ELR (cell line): ENCODE measurements at regions not wholly inside any gene's neighbourhood (a gene's known extent, or its start where the extent isn't known, plus 50 kb on each side); places are given as distances from the start of the nearest gene placed in this dataset.

ENCODE experiments used
- DNase-seq: peaks from one replicate; pipeline ENCODE4 v3.0.0-alpha.2; 2015; ENCODE audit warnings: low read depth

DNA sequence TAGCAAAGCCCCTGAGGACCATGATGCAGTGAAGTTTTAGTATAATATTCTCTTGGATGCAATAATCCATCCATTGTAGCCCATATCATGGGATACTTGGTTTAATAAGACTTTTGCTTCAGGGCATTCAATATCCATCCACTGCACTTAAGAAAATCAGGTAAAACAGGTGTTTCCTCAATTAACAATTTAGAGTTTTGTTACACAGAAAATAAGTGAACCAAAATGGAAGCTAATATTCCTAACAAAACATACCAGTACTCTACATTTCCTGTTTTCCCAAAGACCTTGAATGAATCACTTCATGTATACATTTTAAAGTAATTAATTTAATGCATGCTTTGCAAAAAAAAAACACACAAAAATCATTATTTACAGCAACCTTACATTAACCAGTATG, 305.6 kb downstream of the NR2F1-AS1 start:
- no peak for DNase-seq

DNA sequence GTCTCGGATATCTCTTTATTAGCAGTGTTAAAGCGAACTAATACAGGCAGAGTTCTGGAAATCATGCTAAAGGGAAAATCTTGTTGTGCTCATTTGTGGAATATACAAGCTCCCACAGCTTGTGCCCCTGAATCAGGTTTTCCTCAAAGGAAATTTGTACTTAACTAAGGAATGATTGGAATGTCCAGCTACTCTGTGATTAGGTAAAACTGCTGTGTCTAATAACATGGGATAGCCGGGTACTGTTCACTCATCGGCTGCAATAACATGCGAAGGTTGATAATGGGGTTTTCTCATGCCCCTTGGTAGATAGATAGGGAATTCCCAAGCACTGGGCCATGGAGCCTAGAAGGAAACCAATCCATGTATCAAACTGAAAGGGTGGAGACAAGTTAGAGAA, 306.7 kb downstream of the NR2F1-AS1 start:
- DNase-seq: peak; percentile 89

DNA sequence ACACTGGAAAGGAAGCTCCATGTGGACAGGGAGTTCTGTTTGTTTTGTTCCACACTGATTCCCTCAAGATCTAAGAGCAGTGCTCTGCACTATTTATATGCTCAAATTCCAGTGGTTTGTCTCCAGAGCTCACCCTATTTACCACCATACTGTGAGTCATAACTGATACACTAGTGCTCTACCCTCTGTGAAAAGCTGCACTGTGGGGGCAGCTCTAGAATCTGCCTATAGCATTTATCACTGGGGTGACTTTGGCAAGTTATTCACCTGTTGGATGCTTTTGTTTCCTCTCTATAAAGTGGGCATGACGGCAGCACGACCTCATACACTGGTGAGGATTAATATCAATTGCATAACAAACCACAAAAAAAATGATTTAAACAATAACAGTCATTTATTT, 307.8 kb downstream of the NR2F1-AS1 start:
- DNase-seq: peak; percentile 92

DNA sequence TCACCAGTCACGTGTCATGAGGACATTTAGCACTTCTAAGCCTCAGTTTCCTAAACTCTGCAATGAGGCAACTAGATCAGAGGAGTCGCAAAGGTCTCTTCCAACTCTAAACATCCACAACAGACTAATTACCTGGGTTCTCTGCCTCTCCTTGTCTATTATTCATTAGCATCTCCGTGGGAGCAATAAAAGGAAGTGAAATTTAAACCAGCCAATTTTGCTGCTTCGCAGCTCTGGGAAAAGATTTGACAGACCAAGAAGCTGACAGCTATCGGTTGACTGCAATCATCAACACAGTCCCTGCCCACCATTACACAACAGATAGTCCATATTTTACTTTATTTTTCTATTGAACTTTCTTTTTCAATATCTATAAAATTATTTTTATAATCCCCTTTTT, 308.9 kb downstream of the NR2F1-AS1 start:
- DNase-seq: no peak

DNA sequence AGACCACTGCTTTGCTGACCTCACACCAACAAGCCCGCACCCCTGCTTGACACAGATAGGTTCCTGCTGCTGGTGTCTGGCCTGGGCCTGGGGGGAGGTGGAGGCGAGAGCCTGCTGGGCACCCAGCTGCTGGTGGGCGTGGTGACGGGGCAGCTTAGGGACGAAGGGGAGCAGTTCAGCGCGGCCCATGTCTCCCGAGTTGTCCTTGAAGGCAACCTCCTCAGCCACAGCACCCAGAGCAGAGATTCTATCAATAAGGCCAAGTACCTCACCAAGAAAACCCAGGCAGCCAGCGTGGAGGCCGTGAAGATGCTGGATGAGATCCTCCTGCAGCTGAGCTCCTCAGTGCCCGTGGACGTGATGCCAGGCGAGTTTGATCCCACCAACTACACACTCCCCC, 313.3 kb downstream of the NR2F1-AS1 start:
- DNase-seq: no peak

DNA sequence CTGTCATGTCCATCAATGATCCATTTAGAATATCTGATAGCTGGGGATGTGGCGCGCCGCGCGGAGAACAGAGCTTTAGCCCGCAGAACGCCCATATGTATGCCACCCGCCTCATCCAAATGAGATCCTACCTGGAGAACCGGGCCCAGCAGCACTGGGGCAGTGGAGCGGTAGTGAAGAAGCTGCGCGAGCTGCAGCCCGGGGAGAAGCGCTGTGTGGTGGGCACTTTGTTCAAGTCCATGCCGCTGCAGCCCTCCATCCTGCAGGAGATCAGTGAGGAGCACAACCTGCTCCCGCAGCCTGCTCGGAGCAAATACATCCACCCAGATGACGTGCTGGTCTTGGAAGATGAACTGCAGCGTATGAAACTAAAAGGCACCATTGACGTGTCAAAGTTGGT, 313.7 kb downstream of the NR2F1-AS1 start:
- no peak for DNase-seq

DNA sequence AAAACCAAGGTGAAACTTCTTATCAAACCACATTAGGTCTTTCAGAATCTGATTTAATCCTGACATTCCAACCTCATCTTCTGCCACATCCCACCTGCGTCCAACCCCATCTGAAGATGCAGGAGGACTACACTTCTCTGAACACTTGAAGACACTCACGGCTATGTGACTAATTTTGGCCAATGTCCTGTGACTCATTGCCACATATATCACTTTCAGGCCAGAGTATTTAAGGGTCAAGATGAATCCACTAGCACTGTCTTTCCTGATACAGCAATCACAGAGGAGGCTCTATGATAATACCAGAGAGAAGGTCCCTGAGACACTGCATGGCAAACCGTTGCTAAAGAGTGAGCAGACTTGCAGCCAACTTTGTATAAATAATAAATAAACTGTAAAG, 323.4 kb downstream of the NR2F1-AS1 start:
- DNase-seq: peak; percentile 78

DNA sequence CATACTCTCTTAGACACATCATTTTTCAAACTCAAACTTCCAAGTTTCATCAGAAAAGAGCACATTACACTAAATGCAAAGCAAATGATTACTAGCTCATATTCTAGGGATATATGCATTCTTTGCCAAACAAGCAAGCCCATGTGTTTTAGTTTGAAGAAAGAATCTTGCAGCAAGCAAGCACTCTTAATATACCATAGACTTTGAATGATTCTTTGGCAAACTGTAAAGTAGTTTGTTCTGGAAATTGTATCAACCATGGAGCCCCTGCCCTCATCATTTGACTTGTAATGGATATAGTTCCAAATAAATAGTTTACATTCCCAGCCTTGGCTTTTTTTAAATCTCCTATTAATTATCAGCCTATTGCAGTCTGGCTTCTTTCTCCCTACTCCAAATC, 325.2 kb downstream of the NR2F1-AS1 start:
- DNase-seq: no peak

DNA sequence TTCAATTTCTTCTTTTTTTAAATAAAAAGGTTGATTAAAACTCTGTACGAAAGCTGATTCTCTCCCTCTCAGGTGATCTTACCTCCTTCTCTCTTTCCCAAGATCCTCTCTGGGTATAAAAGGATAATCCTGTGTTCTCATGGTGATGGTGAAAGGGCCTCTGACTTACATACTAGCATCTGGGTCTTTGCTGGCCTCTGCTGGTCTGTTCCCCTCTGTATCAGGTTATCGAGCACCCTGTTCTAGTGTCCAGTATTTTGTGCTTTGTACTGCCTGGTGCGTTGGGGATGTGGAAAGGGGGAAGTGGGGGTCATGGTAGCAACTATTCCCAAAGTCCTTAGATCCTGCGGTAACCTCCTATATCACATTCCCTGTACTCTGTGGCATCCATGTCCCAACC, 328.9 kb downstream of the NR2F1-AS1 start:
- no peak for DNase-seq

DNA sequence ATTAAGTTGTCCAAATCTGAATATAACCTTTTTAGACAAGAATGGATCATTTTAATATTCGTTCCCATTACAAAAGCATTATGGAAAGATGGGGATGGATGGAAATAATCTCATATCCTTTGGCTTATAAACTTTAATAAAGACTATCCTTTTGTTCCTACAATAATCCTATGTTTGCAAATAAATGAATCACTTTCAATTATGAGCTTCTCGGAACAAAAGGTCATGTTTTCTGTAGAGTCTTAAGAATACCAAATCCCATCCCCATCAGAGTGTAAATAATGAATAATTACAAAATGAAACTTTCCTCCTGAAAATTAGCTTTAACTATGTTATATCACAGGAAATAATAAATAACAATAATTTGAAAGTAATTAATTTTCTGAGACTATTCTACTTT, 329.7 kb downstream of the NR2F1-AS1 start:
- no peak for DNase-seq

DNA sequence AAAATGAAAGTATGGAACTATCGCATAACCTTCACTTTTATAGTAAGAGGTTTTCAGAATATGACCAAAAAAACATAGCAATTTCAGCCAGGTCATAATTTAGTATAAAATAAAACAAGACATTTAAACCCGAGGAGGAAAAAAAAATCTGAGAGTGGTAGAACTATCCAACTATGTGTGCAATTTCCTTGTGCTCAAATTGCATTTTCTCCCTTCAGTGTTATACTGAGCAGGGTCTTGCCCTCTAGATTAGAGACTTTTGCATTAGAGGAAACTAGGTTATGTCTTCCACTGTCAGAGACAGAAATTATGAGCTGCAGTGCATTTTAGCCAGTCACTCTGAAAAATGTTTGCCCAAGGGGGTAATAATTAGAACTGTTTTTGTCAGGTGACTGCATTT, 330.6 kb downstream of the NR2F1-AS1 start:
- DNase-seq: no peak

DNA sequence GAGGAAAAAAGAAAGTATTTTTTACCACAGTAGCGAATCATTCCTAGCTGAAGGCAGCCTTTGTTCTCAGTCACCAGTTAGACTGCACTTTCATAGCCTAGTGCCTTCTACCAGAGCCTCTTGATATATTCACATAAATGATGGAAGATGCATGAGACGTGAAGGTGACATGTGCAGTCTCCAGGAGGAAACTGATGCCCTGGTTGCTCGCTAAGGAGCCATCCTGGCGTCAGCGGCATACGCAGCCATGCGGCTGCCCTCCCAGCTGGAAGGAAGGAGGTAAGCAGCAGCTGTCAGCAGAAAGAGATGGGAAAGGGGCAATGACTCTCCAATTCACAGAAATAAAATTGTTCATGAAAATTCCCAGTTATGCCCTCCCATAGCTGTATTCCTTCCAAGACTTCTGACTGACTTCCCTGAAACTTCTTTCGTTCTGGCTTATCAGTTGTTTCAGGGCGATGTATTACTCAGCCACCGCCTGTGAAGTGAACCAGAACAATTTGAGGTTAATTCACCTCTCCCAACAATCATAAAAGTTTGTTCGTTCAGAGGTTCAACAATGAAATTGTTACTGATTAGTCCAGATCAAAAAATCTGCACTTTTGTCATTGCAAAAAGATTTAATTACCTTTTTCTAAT, 331.2 kb downstream of the NR2F1-AS1 start:
- peak; percentile 36 for DNase-seq

DNA sequence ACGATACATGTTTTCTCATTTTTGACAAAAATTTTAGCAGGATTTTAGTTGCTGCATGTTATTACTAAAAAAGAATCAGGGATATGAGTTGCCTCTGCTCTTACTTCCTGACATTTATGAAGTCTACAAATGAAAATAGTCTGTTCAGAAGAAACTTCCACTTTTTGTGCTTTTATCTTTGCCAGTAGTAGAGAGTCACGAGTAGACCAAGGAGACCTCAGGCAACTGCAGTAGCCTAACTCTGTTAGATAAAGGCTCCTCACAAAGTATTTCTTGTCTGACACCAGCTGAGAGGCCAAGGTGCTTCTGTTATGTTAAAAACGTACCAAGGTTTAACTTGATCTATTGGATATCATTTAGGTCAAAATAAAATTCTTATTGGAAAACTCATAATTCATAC, 333.9 kb downstream of the NR2F1-AS1 start:
- DNase-seq: no peak

DNA sequence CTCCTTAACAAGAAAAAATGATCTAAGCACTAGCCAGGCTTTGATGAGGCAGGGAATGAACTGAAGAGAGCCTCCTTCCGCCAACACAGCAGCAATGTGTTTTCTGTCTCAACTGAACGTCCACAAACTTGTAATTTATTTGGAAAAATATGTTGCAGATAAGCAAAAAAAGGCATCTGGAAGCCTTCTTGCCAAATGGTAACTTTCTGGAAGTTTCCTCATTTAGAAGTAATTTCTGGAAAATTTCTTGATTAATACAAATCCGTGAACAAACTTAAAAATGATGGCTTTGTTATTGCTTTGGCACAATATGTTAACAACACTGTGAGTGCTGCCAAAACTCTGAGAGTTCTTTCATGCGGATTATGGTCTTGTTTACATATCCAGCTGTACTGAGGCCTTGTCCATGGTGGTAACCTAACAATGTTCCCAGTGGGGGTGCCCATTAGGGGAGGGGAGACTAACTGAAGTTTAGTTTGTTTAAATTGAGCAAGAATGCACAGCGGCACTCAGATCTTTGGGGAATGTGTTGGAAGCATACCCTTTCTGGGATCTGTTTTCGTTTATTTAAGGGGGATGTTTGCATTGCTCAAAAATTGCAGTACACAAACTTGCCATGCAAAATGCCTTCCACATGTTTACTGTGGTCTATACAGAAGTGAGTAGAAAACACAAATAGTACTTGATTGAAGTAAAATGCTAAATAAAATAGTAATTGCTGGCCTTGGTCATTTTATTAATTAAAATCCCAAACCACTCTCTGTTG, 334.7 kb downstream of the NR2F1-AS1 start:
- DNase-seq: no peak

DNA sequence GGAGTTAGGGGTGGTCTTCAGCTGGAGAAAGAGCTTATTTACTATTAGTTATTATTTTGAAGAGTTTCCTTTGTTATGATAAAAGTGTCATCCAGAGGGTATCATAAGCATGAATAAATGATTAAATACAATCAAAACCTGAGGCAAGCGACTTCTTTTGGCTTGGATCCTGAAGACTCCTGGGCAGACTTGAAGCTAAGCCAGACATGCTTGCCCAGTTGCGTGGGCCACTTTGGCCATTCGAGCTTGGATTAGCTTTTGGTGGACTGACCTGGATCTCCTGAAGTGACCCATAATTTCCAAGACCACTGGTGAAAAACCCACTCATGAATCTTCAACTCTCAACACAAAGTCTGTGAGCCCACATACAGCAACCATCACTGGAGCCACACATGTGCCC, 335.8 kb downstream of the NR2F1-AS1 start:
- no peak for DNase-seq

DNA sequence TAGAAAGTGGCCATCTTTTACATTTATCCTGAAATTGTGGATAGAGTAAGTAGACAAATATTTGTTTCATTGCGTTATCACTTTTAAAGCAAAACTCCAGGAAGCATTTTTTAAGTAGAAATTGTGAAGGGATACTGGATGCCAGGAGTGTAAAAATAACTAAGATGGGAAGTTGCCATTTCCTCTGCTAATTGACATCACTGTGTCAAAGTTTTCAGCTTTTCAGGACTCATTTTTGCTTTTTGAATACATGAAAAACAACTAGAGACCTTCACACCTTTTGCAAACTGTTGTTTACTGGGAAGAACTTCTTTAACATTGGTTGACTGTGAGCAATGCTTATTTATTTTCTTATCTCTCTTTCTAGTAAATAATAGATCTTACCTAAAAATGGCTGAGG, 337.5 kb downstream of the NR2F1-AS1 start:
- no peak for DNase-seq

DNA sequence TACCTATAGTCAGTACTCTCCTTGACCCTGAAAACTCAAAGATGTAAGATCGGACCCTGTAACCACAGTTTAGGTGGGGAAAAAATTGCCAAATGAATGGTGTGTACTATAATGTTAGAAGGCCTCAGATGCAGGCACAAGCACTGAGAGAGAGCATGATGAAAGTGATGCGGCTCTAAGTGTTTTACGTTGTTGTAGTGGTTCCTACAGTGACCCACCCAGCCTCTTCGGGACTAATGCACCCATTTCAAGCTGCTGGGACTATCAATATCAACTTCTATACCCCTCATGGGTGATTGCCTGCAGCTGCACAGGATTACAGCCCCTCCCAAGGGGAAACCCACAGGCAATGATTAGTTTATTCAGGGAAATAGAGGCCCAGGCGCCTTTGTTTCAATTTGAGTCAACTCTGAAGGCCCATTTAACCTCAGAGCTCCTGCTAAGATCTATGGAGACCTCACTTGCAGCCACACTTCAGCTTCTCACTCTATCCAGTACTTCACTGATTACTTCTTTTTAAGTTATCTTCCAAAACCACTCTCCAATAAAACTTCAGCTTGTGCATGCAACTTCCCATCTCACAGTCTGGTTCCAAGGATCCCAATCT, 340.7 kb downstream of the NR2F1-AS1 start:
- DNase-seq: no peak

DNA sequence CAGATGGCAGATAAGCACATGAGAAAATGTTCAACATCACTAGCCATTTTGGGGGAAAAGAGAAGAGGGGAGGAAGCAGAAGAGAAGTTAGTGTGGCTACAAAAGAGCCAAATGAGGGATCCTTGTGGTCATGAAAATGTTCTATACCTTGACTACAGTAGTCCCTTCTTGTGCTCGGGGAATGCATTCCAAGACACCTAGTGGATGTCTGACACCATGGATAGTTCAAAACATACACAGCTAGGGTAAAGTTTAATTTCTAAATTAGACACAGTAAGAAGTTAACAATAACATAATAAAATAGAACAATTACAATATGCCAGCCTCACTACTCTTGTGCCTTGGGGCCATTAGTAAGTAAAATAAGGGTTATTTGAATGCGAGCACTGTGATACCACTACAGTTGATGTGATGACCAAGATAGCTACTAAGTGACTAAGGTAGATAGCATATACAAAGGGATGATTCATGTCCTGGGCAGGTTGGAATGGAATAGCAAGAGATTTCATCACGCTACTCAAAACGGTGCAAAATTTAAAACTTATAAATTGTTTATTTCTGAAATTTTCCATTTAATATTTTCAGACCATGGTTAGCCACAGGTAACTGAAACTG, 344.1 kb downstream of the NR2F1-AS1 start:
- DNase-seq: peak; percentile 98

DNA sequence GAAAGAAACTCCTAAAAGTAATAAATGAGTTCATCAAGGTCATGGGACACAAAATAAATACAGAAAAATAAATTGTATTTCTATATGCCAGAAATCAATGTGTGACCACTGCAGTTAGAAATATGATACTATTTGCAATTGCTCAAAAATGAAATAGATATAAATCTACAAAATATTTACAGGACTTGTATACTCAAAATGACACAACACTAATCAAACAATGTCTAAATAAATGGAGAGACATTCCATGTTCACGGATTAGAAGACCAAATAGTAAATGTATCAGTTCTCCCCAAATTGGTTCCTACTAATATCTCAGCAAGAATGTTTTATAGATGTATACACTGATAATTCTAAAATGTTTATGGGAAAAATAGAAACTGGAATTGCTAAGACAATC, 345.3 kb downstream of the NR2F1-AS1 start:
- no peak for DNase-seq

DNA sequence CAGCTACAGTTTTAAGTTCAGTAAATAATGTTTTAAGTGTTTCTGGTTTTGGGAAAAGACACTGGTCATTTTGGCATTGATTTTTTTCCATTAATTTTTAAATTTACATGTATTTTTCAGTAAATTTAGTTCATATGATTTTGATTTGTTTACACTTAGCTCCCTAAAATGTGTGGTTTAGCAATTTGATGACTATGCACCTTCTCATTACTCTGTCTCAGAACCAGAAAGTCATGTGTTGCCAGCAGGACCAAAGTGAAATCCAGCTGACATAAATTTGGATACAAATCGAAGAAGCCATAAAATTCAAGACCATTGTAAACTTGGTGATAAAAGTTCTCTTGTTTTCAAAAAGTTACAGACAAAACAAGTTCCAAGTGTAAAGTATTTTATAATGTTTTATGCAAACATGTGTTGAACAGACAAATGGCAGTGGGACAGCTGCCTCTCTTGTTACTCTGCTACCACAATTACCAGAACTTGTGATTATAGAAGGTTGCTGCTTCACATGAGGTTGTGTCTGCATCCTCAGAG, 354.8 kb downstream of the NR2F1-AS1 start:
- no peak for DNase-seq

DNA sequence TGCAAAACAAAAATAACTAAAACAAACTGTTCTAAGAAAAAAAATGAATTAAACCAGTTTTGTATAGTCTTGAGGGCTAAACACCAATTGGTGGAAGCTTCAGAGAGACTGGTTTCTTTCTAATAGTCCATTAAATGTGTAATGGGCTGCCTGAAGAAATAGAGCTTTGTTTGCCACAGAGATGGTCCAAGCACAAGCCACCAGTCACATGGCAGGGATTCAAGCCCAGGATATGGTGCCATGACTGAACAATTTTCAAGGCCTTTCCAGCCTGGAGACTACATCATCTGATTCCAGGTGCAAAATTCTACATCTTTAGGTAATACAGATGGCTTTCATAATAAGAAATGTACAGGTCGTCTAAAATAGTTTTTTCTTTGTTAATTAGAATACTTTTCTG, 355.3 kb downstream of the NR2F1-AS1 start:
- DNase-seq: no peak

DNA sequence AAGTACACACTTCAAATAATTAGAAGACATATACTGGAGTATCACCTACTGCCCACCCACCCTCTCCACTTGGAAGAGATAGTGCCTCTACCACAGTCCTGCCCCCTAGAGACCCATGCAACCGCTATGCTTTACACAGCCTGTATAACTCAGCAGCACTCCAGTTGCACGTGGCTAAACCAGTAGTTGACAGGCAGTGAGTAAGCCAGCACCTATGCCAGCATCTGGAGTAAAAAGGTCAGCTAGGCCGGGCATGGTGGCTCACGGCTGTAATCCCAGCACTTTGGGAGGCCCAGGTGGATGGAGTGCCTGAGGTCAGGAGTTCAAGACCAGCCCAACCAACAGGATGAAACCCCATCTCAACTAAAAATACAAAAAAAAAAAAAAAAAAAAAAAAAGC, 356.4 kb downstream of the NR2F1-AS1 start:
- no peak for DNase-seq

DNA sequence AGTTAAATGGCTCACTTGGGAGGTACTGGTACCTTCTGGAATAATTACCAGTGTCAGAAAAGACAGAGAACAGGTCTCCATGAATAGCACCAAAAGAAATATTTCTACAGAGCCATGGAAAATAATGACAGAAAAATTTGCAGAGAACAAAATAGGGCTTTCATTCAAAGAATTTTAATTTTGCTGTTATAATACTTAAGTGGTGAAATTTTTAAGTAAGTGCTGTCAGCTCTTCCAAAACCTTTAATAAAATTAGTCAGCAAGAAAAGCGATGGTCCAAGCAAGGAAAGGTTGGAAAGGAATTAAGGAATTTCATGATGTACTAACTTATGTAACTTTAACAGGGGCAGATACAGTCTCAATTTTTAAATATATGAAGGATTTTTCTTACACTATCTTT, 359.2 kb downstream of the NR2F1-AS1 start:
- DNase-seq: no peak
